GM12878 (cell line): ENCODE measurements at regions not wholly inside any gene's neighbourhood (a gene's known extent, or its start where the extent isn't known, plus 50 kb on each side); places are given as distances from the start of the nearest gene placed in this dataset.
"Not testable (repeated sequence)": the region's sequence is repeated elsewhere in the genome, so short reads cannot be mapped to it uniquely, and the experiment has no call there.

Experiments
- ATAC-seq: fragments of 200-7000 bp; cut with Tn5 transposase; 3 replicates; pipeline ENCODE4 v1.9.1; 2020; ENCODE audit warnings: mild to moderate bottlenecking, moderate library complexity
- BruUV-seq: library from RNA; stranded (reverse); fragments of 400-500 nt; replicated peaks from 2 replicates; lab custom pipeline; 2021; lab: Mats Ljungman, UMichigan
- CTCF ChIA-PET: fragments of 300-600 bp; sonication (Branson Sonifier 250); formaldehyde crosslinking; extraction: SDS; loops from one replicate; lab custom pipeline; 2021; ENCODE audit warnings: inconsistent platforms; lab: Yijun Ruan, JAX
- POLR2A ChIA-PET: fragments of 350-600 bp; formaldehyde crosslinking; extraction: SDS; loops from one replicate; lab custom pipeline; 2021; ENCODE audit warnings: inconsistent platforms; lab: Charles Lee
- RAD21 ChIA-PET: fragments of 300-600 bp; sonication (Branson Sonifier 250); formaldehyde crosslinking; loops from one replicate; lab custom pipeline; 2023; ENCODE audit warnings: antibody characterized with exemption; ENCODE audit not compliant: unreplicated experiment; lab: Charles Lee
- SMC1A ChIA-PET: fragments of 300-600 bp; sonication (Branson Sonifier 250); formaldehyde crosslinking; loops from one replicate; lab custom pipeline; 2023; ENCODE audit not compliant: unreplicated experiment, uncharacterized antibody; lab: Charles Lee
- DNase-seq: peaks from one replicate; pipeline ENCODE4 v3.0.0-alpha.2; 2011; ENCODE audit warnings: low read depth, low spot score
- FAIRE-seq: peaks from 3 replicates; lab custom pipeline; 2011; peaks lifted over from hg19 to GRCh38; lab: Jason Lieb, UNC
- H2AFZ ChIP-seq: 2 replicates; pipeline ENCODE4 v1.6.0; 2011; ENCODE audit warnings: low read depth, low read length, control low read depth; ENCODE audit not compliant: control insufficient read depth
- H3K27ac ChIP-seq: 2 replicates; pipeline ENCODE4 v1.5.1; 2011; ENCODE audit warnings: control low read depth; ENCODE audit not compliant: control insufficient read depth, insufficient read depth
- H3K27me3 ChIP-seq, 2 experiments: replicated peaks in 1 of 2; 2 replicates each; pipeline versions ENCODE4 v1.6.0 to v1.6.1; 2011; ENCODE audit warnings: low read length in 1 of 2; ENCODE audit not compliant: control insufficient read depth in 2 of 2, insufficient read depth in 2 of 2
- H3K36me3 ChIP-seq, 2 experiments: 2 replicates each; pipeline ENCODE4 v1.5.1; 2011; ENCODE audit warnings: low read length in 1 of 2; ENCODE audit not compliant: control insufficient read depth in 2 of 2, insufficient read depth in 2 of 2
- H3K4me1 ChIP-seq: 2 replicates; pipeline ENCODE4 v1.6.1; 2011; ENCODE audit warnings: mild to moderate bottlenecking, low read length, moderate library complexity, mixed read lengths; ENCODE audit not compliant: control insufficient read depth, insufficient read depth
- H3K4me2 ChIP-seq: 2 replicates; pipeline ENCODE4 v1.6.0; 2011; ENCODE audit warnings: control low read depth; ENCODE audit not compliant: control insufficient read depth, insufficient read depth
- H3K4me3 ChIP-seq: fragments of 200-600 bp; sonication (generic); 2 replicates; pipeline ENCODE4 v1.5.1; 2016
- H3K79me2 ChIP-seq: 2 replicates; pipeline ENCODE4 v1.6.0; 2011; ENCODE audit warnings: low read length; ENCODE audit not compliant: control insufficient read depth, insufficient read depth
- H3K9ac ChIP-seq: 2 replicates; pipeline ENCODE4 v1.8.0; 2011; ENCODE audit warnings: low read length, control low read depth, mixed read lengths; ENCODE audit not compliant: control insufficient read depth, insufficient read depth
- H3K9me3 ChIP-seq: replicated peaks from 3 replicates; pipeline ENCODE4 v1.5.1; 2011; ENCODE audit warnings: mild to moderate bottlenecking, low read length; ENCODE audit not compliant: control insufficient read depth, insufficient read depth
- H4K20me1 ChIP-seq: 2 replicates; pipeline ENCODE4 v1.6.0; 2011; ENCODE audit not compliant: control insufficient read depth, insufficient read depth
- MAX ChIP-seq: IDR thresholded peaks from 2 replicates; pipeline ENCODE4 v1.6.1; 2012; ENCODE audit warnings: low read depth, low read length, improper control_type of control experiment
- PAX5 ChIP-seq: IDR thresholded peaks from 2 replicates; pipeline ENCODE4 v1.6.1; 2011; ENCODE audit warnings: low read depth, low read length, borderline replicate concordance
- USF2 ChIP-seq: IDR thresholded peaks from 2 replicates; pipeline ENCODE4 v1.6.1; 2011; ENCODE audit warnings: low read depth, low read length, improper control_type of control experiment, borderline replicate concordance
- ZBTB40 ChIP-seq: fragments of 450-650 bp; IDR thresholded peaks from 2 replicates; pipeline ENCODE4 v1.6.1; 2016; ENCODE audit warnings: mild to moderate bottlenecking, moderate library complexity, borderline replicate concordance
- WGBS: methylation state at CpG from one replicate; pipeline ENCODE4 v1.1.6; 2016; ENCODE audit warnings: low lambda C conversion rate; ENCODE audit not compliant: insufficient replicate concordance, insufficient coverage; ENCODE audit errors: missing lambda C conversion rate; 5-methylcytosine and 5-hydroxymethylcytosine counted together
- in situ Hi-C: fragments of 300-500 bp; cut with MboI; formaldehyde crosslinking; loops from 9 replicates; pipeline ENCODE4 v1.14.3; 2018; ENCODE audit warnings: mixed read lengths
- intact Hi-C: fragments of 100-400 bp; cut with micrococcal nuclease; formaldehyde crosslinking; loops from one replicate; pipeline ENCODE4 v1.14.2; 2022; ENCODE audit not compliant: unreplicated experiment

GRCh38 chr5:28296254-28297013 is 1258.0 kb upstream of the CDH9 start:
- SMC1A ChIA-PET, result no interaction called here
- Histone ChIP-seq H3K36me3 (no peaks in the 10 kb centered on the region), H4K20me1 (no peaks in the 10 kb centered on the region), H3K4me2 (no peak overlapping the region), H3K9ac (no peak overlapping the region), H3K79me2 (no peaks in the 10 kb centered on the region), H3K27ac (no peak overlapping the region), H3K27me3 (no peaks in the 10 kb centered on the region; a peak in 1 of 4 replicates), H3K4me1 (no peaks in the 10 kb centered on the region), H2AFZ (no peak overlapping the region), H3K9me3 (no peaks in the 10 kb centered on the region), H3K4me3 (no peak overlapping the region)
- WGBS, result 3% methylated on average over 5 of the region's 5 CpGs
- TF ChIP-seq MAX, result no peak
- TF ChIP-seq ZBTB40, result no peak
- TF ChIP-seq USF2, result no peak
- no peak for TF ChIP-seq PAX5
- POLR2A ChIA-PET, result no interaction called here
- CTCF ChIA-PET, result interaction anchor here (0.5 to 0.7 kb wide), 2 partner anchors 378 to 1563 kb away, joined by 3 read pairs; no protein-coding TSS in a partner anchor
- in situ Hi-C loops (no loop called here), intact Hi-C loops (no loop called here)
- DNase-seq (no peak), FAIRE-seq (no peak), ATAC-seq (no peak)
- RAD21 ChIA-PET, result no interaction called here
- BruUV-seq, result no TSS peak

GRCh38 chr5:28287021-28287420 is 1248.6 kb upstream of the CDH9 start:
- BruUV-seq, H3K4me1 ChIP-seq, H3K9ac ChIP-seq, DNase-seq, intact Hi-C loops, H3K27me3 ChIP-seq, H3K36me3 ChIP-seq, H3K9me3 ChIP-seq, H3K4me3 ChIP-seq, H4K20me1 ChIP-seq, H3K27ac ChIP-seq, SMC1A ChIA-PET, POLR2A ChIA-PET, FAIRE-seq, H3K79me2 ChIP-seq, CTCF ChIA-PET, H2AFZ ChIP-seq, RAD21 ChIA-PET, ATAC-seq, H3K4me2 ChIP-seq, in situ Hi-C loops: not testable (repeated sequence)
- WGBS, result 64% methylated on average over 10 of the region's 10 CpGs
